ENCODE measurements at regions not wholly inside any gene's neighbourhood (a gene's known extent, or its start where the extent isn't known, plus 50 kb on each side); places are given as distances from the start of the nearest gene placed in this dataset.

DNA sequence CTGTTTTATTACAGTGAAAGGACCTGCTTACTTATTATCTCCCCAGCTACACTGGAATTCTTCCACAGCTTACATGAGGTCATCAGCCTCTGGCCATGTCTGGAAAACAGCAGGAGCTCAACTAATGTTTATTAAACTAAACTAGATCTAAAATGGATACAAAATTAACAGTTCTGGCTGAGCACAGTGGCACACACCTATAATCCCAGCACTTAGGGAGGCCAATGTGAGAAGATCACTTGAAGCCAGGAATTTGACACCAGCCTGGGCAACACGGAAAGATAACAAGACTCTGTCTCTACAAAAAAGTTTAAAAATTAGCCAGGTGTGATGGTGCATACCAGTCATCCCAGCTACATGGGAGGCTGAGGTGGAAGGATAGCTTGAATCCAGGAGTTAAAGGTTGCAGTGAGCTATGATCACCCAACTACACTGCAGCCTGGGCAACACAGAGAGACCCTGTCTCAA is 220.8 kb upstream of the MARCKS start:
- DNase-seq (ENCODE audit: low read depth in 2 of 2) = no peak

DNA sequence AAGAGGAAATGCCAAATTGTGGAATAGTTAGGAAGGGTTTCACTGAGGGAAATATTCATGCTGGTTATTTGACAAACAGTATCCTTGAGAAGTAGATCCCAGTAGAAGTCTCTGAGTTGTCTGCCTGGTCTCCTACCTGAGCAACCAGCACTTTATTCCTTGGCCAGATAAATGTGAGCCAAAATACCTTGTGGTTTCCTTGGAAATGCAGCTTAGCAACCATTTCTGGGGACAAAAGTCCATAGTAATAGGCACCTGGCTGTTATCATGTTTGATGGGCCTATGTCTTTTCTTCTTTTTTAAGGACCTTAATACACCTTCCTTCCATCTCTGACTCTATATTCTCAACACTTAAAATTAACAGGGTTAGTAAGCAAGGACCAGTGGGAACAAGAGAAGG is 217.1 kb upstream of the MARCKS start:
- no peak for DNase-seq (ENCODE audit: low read depth in 2 of 2)

DNA sequence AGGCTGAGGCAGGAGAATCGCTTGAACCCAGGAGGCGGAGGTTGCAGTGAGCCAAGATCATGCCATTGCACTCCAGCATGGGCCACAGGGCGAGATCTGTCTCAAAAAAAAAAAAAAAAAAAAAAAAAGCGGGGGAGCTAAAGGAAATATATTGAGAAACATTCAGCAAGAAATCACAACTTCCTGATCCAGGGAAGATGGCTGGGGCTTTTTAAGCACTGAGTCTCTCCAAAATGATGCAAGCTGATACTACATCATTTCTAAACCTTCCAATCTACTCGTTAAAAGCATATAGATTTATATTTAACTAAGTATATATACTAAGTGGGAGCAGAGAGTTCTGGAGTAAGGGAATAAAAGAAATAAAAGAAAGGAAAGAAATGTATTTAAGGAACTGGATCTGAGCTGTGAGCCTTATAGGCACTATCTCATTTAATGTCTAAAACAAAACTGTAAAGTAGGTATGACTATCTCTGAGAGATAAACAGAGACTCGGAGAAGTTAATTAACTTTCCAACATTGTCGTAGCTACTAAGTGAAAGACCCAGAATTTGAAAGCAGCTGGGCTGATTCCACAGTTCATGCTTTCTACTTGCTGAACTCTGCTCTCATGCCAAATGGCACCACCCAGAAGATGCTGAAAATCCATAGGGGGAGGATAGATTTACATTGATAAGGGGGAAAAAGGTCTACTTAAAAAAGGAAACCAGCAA is 215.0 kb upstream of the MARCKS start:
- DNase-seq (ENCODE audit: low read depth in 2 of 2) = no peak

DNA sequence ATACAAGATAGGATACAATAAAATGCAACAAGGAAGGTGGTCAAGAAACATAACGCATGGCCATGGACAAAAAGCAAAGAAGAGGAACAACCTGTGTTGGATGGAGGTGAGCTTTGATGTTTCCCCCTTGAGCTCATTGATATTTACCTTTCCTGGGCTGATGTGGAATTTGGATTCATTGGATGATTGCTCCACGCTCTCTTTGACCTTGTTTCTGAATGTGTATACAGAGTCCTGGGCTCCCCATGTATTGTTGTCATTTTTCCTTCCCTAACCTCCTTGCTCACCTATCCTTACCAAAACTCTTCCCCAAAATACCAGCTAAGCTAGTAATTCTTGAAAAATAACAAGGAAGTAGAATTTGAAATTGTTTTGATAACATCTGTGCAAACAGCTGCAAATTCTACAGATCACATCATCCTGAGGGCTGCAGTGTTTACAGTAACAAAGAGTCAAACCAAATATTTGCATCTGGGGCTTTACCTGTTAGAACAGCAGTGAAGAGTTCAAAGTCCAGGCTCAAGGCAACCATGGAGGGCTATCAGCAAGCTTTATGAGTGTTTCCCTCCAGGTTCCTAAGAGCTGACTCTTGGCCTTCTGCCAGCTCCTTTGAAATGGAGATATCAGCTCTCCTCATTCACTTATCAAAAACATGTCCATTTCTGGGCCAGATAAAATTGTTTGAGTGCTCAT is 214.3 kb upstream of the MARCKS start:
- no peak for DNase-seq (ENCODE audit: low read depth in 2 of 2)

DNA sequence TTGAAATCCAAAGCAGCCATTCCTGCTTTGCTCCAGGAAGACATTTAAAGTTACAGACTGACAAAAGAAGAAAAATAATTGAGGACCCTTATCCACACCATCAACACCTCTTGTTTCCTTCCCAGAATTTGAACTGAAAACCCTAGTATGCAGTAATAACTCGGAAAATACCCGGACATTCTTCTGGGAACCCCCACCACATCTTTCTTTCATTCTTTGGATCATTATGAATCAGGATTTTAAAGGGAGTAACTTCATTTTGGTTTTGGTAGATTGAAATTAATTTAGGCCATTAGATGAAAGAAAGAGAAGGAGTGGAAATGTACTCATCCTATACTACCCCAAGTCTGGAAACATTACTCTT is 213.8 kb upstream of the MARCKS start:
- no peak for DNase-seq (ENCODE audit: low read depth in 2 of 2)

DNA sequence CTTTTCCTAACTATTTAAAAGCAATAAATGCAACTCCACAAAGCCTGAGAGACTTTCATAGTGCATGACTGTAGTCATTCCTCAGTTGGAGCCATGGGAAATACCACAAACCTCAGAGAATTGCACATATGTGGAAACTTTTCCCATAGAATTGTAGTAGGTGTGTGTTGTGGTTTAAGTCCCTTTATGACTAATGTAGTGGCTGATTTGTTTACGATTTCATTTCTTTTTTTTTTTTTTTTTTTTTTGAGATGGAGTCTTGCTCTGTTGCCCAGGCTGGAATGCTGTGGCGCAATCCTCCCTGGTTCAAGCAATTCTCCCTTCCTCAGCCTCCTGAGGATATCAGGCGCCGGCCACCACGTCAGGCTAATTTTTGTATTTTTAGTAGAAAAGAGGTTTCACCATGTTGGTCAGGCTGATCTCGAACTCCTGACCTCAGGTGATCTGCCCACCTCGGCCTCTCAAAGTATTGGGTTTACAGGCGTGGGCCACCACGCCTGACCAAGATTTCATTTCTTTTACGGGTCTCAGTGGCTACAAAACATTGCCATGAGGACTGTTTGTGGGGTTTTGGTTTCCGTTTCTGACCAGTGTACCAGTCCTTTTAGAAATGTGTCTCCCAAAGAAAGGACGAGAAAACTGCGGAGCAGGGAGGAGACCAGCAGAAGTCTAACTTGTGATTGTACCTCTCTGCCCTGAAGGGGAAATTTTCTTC is 212.1 kb upstream of the MARCKS start:
- DNase-seq (ENCODE audit: low read depth in 2 of 2) = no peak

DNA sequence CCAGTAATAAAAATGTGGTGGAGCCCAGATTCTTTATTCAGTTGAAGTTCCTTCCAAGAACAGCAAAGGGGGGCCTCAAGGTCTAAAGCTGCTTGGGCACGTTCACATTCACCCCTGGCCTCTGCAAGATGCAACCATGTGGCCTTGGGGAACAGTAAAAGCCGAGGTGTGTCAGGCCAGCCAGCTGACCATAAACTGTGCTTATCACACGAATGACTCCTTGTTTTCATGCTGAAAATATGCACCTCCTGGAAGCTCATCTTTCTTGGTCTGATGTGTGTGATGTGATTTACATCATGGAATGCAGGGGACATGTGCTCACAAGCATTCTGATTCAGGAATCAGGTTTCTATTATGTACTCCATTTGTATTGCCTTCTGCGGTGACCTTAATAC is 211.6 kb upstream of the MARCKS start:
- DNase-seq (ENCODE audit: low read depth in 2 of 2) = no peak

DNA sequence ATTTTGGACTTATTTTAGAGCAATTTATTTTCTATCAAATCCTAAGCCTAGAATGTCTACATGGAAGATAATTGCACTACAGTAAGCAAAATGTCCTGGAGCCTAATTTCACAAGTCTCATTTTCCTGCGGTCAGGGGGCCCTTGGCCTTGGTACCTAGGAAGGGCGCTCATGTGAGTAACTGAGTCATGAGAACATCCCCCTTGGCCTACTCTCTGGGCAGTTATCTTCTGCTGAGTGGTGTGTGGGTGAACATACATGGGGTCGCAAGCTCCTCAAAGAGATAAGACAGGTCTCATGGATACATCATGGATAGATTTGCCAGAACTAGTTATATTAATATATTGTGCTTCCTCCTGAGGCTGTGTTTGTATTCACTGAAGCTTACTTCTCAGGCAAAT is 211.2 kb upstream of the MARCKS start:
- DNase-seq (ENCODE audit: low read depth in 2 of 2) = no peak

DNA sequence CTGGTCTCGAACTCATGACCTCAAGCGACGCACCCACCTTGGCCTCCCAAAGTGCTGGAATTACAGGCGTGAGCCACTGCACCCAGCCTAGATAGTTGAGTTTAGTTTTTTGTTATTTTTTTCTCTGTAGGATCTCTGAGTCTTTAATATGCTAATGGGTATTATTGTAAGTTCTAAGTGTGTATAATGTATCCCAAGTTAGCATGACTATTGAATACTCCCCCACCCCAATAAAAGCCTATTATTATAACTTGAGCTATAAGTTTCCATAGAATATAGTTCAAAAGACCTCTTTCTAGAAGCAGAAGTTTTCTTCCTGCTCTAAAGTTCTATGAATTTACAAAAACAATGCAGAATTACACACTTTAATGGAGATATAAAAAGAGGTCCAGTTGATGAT is 210.4 kb upstream of the MARCKS start:
- DNase-seq (ENCODE audit: low read depth in 2 of 2) = no peak

DNA sequence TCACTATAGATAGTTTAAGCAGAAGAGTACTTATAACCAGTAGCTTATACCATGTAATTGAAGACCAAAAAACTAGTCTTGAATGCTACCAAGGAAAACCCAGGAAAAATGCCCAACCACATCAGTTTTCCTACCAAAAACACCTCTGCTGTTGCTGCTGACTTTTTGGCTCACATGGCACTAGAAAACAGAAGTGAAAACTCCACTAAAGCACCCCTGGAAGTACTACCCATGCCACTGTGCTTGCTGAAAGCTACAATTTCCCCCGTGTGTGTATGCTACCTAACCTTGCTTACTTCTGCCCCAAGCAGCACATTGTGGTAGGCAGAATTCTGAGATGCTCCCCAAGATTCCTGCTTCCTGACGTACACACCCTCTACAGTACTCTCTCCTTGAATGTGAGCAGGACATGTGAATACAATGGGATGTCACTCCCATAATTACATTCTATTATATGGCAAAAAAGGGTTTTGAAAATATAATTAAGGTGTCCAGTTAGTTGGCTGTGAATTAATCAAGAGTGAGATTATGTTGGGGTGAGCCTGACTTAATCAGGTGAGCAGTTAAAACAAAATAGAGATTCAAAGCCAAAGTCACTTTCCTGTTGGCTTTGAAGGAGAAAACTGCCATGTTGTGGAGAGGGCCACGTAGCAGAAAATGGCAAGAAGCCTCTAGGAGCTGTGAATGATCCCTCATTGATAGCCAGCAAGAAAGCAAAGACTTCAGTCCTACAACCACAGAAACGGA is 209.8 kb upstream of the MARCKS start:
- no peak for DNase-seq (ENCODE audit: low read depth in 2 of 2)

DNA sequence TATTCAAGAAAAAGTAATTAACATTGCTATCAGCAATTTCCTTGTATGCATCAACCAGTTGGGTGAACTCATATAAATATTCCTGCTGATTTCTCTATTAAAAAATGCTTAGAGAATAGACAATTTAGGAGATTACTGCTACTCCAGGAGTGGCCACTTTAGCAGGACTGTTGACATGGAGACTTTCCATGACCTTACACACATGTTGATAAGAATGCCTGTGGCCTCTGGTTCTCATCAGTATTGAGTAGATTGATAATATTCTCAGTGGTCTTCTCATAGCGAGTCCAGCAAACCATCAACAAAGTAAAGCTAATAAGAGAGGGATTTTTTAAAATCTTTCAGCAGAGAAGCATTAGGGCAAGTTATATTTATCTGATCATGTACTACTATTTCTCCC is 208.4 kb upstream of the MARCKS start:
- no peak for DNase-seq (ENCODE audit: low read depth in 2 of 2)

DNA sequence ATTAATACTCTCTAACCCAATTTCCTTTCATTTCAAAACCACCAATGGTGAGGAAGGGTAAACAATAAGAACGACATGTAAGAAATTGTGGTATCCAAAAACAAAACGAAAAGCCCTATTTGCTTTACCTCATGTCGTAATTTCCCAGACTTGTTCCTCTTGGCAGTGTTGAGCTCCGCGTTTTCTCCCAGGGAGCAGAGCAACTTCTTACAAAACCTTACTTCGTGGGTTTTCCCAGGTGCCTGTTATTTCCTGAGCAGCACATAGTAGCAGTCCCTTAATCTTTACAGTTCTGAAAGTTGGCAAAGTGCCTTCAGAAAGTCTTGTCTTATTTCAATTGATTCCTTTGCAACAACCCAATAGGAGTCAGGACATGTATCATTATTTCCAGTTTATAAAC is 207.9 kb upstream of the MARCKS start:
- no peak for DNase-seq (ENCODE audit: low read depth in 2 of 2)

DNA sequence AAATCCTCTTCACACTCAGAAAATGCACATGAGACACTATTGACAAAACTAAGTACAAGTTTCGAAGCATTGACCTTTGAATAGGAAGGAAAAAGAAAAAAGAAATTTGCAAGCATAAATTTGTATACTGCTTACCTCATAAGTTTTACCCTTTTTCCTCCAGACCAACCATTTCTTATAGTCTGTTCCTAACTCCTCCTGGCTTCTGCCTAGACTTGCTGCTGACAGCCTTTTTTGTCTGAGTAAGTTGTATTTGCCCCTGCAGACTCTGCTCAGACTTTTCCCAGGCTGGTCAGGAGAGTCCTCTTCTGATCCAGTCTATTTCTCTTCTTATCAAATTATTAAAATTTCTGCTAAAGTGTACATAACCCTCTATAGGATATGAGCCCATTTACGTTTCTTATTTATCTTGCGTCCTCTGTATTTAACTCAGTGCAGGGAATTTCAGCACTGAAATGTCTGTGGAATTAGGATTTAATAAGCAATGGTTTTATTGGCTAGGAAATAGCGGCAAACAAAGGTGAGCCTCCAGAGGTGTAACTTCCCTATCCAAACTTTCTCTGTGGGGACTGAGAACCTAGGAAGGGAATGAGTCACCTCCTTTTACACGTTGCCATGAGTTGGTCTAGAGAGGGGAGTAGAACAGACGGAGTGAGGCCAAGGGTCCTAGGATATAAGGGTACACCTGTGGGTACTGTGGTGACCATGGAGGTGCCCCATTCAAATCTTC is 207.1 kb upstream of the MARCKS start:
- DNase-seq (ENCODE audit: low read depth in 2 of 2) = no peak

DNA sequence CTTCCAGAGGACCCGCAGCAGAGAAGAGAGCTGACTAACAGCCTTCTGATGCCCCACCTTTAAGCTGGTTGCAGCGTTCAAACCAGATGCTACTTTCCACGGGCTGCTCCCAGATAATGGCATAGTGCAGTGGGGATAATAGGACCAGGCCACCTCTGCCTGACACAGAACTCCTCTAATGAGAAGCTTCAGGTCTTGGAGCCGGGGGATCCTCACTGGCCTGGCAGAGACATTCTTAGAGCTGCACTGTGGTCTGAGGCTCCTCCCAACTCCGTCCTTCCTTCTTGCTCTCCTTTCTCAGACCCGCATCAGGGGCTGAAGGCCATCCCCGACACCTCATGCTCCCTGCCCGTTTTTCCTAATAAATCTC is 206.6 kb upstream of the MARCKS start:
- no peak for DNase-seq (ENCODE audit: low read depth in 2 of 2)

DNA sequence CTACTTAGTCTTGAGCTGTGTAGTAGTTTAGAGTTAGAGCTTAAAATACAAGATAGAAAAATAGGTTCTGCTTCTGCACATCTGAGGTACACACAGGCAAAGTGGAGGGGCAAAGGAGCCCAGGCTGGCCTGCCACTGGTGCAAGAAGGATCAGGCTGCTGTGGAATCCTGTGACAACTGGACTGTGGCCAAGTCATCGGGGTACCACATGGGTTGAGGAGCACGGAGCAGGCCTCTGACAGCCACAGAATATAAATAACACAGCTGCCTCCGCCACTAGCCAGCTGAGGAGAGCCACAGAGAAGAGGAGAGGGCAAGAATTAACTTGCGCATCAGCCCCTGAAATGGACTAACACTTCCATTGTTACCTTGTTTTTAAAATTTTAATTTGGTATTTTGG is 206.0 kb upstream of the MARCKS start:
- no peak for DNase-seq (ENCODE audit: low read depth in 2 of 2)

DNA sequence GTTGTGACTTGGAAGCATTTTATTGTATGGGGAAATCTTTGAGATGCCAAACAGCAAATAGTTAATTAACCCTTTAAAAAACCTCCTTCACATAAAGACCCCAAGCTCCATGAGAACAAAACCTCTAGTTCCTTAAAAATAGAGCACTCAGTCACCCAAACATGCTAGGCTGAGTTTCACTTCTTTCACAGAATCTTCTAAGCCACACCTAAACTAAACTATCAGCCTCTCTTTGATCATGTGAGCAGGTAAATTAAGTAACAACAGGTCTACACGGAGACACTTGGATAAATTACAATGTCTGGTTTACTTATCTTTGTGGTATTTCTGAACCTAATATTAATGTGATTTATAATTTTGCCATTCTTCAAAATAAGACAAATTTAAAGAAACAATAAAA is 205.2 kb upstream of the MARCKS start:
- DNase-seq (ENCODE audit: low read depth in 2 of 2) = no peak

DNA sequence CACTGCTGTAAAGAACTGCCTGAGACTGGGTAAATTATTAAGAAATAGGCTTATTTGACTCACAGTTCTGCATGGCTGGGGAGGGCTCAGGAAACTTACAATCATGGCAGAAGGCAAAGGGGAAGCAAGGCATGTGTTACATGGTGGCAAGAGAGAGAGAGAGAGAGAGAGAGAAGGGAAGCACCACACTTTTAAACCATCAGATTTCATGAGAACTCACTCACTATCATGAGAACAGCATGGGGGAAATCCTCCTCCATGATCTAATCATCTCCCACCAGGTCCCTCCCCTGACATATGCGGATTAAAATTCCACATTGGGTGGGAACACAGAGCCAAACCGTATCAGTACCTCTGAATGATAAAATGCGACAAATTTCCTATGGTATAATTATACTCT is 203.9 kb upstream of the MARCKS start:
- DNase-seq (ENCODE audit: low read depth in 2 of 2) = no peak

DNA sequence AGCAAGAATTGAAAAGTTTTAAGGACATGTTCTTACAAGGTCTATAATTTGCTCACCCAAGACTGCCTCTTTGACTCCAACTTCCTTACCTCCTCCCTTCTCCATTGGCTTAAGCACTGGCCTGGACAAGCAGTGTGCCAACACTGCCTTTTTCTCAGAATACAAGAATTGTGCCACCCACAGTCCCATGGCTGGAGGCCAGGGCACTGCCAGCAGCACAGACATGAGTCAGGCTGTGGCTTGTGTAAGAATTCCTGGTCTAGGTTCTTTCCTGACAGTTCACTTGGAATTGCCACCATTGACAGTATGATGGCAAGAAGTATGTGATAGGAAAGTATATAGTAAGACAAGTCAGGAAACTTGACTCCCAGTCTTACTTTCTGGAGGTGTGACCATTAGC is 202.7 kb upstream of the MARCKS start:
- no peak for DNase-seq (ENCODE audit: low read depth in 2 of 2)

DNA sequence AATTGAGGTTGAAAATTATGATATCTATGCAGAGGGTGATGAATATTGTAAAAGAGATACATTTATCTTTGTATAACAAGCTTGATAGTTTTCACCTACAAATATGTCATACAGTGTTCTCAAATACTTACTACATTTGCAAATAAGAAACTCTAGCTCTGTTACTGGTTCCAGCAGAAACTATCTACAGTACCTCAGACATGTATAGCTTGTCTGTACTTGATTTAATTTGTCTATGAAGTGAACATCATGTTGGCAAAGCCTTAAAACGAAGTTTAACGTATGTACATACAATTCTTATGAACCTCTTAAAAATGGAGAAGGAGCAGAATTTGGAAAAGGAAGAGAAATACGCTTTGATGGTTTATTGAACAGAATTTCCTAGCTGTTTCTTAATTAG is 201.4 kb upstream of the MARCKS start:
- no peak for DNase-seq (ENCODE audit: low read depth in 2 of 2)

DNA sequence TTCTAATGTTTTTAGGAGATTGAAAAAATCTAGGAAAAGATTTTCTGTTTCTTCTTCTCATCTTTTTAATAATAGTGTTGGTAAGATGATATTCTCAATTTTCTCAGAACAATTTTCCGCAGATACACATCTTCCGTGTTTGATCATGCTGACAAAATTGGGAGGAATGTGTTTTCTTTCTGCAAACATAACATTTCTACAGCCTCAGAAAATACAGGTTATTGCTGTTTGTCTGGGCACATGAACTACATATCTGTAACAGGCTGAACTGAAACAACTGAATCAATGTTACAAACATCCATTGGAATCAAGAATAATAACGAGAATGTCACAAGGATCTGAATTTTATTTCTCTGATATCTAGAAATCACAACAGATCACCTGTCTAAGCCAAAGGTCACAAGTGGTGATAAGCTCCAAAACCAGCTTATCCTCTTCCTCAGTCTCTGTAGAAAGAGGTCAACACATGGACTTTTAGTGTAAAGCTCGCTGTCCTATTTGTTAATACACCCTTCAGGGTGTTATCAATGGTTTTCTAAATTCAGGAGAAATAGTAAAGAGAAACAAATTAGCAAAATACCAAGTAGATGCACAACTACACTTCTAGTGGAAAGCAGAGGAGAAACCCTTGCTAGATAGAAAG is 197.3 kb upstream of the MARCKS start:
- no peak for DNase-seq (ENCODE audit: low read depth in 2 of 2)

DNA sequence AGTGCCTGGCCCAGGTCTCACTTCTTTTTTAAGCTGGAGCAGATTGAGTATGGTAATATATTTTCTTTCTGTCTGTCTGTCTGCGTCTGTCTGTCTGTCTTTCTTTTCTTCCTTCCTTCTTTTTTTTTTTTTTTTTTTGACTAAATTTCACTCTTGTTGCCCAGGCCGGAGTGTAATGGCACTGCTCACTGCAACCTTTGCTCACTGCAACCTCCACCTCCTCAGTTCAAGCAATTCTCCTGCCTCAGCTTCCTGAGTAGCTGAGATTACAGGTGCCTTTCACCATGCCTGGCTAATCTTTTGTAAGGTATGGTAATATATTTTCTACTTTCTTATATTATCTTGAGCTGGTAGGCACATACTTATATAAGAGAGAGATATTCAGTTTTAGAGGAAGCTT is 196.3 kb upstream of the MARCKS start:
- DNase-seq (ENCODE audit: low read depth in 2 of 2) = no peak
